ENCODE measurements at regions not wholly inside any gene's neighbourhood (a gene's known extent, or its start where the extent isn't known, plus 50 kb on each side); places are given as distances from the start of the nearest gene placed in this dataset.

GRCh38 chr10:2494399-2494798 is 572.9 kb upstream of the PFKP start:
- no peak for DNase-seq

- no peak for DNase-seq
Observed at GRCh38 chr10:2488446-2489005, 578.8 kb upstream of the PFKP start.

- DNase-seq: no peak
Observed at GRCh38 chr10:2487921-2488320, 579.4 kb upstream of the PFKP start.

GRCh38 chr10:2478656-2479055 is 588.7 kb upstream of the PFKP start:
- DNase-seq: no peak

GRCh38 chr10:2476812-2477553 is 590.4 kb upstream of the PFKP start:
- no peak for DNase-seq

- DNase-seq: no peak
Observed at GRCh38 chr10:2476218-2476811, 591.0 kb upstream of the PFKP start.

GRCh38 chr10:2475711-2476217 is 591.6 kb upstream of the PFKP start:
- DNase-seq: no peak

GRCh38 chr10:2471811-2472210 is 595.5 kb upstream of the PFKP start:
- DNase-seq: no peak

GRCh38 chr10:2469802-2470201 is 597.5 kb upstream of the PFKP start:
- DNase-seq: no peak

- DNase-seq: no peak
Observed at GRCh38 chr10:2464483-2464882, 602.9 kb upstream of the PFKP start.

- no peak for DNase-seq
Observed at GRCh38 chr10:2463316-2463715, 604.0 kb upstream of the PFKP start.

- DNase-seq: no peak
Observed at GRCh38 chr10:2462581-2462980, 604.8 kb upstream of the PFKP start.

GRCh38 chr10:2460812-2461211 is 606.5 kb upstream of the PFKP start:
- DNase-seq: no peak

GRCh38 chr10:2459713-2460112 is 607.6 kb upstream of the PFKP start:
- no peak for DNase-seq

GRCh38 chr10:2456834-2457233 is 610.5 kb upstream of the PFKP start:
- no peak for DNase-seq

- no peak for DNase-seq
Observed at GRCh38 chr10:2445370-2445769, 622.0 kb upstream of the PFKP start.

GRCh38 chr10:2439983-2440382 is 627.4 kb upstream of the PFKP start:
- DNase-seq: no peak

GRCh38 chr10:2439000-2439399 is 628.3 kb upstream of the PFKP start:
- DNase-seq: no peak

- no peak for DNase-seq
Observed at GRCh38 chr10:2438248-2438939, 629.0 kb upstream of the PFKP start.

- DNase-seq: no peak
Observed at GRCh38 chr10:2436933-2437332, 630.4 kb upstream of the PFKP start.

GRCh38 chr10:2431961-2432360 is 635.4 kb upstream of the PFKP start:
- DNase-seq: no peak

- no peak for DNase-seq
Observed at GRCh38 chr10:2427412-2427811, 639.9 kb upstream of the PFKP start.

GRCh38 chr10:2425320-2425719 is 642.0 kb upstream of the PFKP start:
- DNase-seq: no peak

- DNase-seq: no peak
Observed at GRCh38 chr10:2414562-2414961, 652.8 kb upstream of the PFKP start.

Data from CD4-positive, alpha-beta T cell treated with Interleukin-4 for 1 hour (primary cell).